HG03342 (cell line): ENCODE measurements at regions not wholly inside any gene's neighbourhood (a gene's known extent, or its start where the extent isn't known, plus 50 kb on each side); places are given as distances from the start of the nearest gene placed in this dataset.

Source experiments
- ATAC-seq: cut with Tn5 transposase; IDR thresholded peaks from one replicate; pipeline ENCODE4 v1.9.1; 2021; ENCODE audit warnings: mild to moderate bottlenecking, moderate library complexity; ENCODE audit not compliant: unreplicated experiment

DNA sequence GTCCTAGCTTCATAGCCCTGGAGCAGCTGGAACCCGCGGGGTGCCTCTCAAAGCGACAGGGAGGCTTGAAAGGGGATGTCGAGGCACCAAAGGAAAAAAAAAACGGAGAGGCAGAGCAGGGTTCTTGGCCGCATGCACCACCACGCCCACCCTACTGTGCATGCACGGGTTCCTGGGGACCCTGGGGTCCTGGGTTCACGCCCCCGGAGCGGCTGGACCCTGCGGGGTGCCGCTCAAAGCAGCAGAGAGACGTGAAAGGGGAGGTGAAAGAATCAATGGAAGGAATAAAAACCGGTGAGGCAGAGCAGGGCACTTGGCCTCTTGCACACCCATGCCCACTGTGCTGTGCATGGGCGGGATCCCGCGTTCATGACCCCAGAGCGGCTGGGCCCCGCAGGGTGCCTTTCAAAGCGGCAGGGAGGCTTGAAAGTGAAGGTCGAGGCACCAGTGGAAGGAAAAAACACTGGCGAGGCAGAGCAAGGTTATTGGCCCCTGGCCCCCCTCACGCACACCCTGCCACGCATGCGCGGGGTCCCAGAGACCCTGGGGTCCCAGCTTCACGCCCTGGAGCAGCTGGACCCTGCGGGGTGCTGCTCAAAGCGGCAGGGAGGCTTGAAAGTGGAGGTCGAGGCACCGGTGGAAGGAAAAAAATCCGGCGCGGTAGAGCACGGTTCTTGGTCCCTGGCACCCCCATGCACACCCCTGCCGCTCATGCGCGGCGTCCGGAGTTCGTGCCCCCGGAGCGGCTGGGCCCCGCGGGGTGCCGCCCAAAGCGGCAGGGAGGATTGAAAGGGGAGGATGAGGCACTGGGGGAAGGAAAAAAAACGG, 318.5 kb downstream of the ALG10 start:
- ATAC-seq = no peak

- no peak for ATAC-seq
Observed at GRCh38 chr12:34341362-34341733, 319.1 kb downstream of the ALG10 start.

GRCh38 chr12:34342048-34342447, 319.8 kb downstream of the ALG10 start:
- no peak for ATAC-seq

DNA sequence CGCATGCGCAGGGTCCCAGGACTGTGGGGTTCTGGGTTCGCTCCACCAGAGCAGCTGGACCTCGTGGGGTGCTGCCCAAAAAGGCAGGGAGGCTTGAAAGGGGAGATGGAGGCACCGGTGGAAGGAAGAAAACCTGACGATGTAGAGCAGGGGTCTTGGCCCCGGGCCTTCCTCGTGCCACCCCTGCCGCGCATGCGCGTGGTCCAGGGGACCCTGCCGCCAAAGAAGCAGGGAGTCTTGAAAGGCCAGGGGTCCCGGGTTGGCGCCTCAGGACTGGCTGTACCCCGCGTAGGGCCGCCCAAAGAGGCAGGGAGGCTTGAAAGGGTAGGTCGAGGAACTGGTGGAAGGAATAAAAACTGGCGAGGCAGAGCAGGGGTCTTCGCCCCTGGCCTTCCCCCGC, 321.0 kb downstream of the ALG10 start:
- no peak for ATAC-seq

DNA sequence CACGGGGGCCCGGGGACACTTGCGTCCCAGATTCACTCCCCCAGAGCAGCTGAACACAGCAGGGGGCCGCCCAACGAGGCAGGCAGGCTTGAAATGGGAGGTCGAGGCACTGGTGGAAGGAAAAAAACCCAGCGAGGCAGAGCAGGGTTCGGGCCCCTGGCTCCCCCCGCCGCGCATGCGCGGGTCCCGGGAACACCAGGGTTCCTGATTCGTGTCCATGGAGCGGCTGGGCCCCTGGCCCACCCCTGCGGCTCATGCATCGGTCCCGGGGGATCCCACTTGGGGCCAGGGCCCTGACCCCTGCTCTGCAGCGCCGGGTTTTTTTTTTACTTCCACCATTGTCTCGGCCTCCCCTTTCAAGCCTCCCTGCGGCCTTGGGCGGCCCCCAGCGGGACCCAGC, 321.5 kb downstream of the ALG10 start:
- no peak for ATAC-seq

DNA sequence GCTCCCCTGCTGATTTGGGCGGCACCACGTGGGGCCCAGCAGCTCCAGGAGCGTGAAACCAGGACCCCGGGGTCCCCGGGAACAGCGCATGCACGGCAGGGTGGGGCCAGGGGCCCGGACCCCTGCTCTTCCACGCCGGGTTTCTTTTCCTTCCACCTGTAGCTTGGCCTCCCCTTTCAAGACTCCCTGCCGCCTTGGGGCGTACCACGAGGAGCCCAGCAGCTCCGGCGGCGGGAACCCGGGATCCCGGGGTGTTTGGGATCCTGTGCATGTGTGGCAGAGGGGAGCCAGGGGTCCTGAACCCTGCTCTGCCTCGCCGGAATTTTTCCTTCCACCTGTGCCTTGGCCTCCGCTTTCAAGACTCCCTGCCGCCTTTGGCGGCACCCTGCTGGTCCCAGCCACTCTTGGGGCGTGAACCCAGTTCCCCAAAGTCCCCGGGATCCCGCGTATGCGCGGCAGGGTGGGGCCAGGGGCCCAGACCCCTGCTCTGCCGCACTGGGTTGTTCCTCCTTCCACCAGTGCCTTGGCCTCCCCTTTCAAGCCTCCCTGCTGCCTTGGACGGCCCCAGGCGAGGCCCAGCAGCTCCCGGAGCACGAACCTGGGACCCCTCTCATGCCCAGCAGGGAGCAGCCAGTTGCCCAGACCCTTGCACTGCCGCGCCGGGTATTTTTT, 322.7 kb downstream of the ALG10 start:
- ATAC-seq = no peak

- no peak for ATAC-seq
Observed at GRCh38 chr12:34345801-34346200, 323.5 kb downstream of the ALG10 start.

GRCh38 chr12:34346372-34347034, 324.2 kb downstream of the ALG10 start:
- no peak for ATAC-seq

- no peak for ATAC-seq
Observed at GRCh38 chr12:34347367-34347766, 325.1 kb downstream of the ALG10 start.

DNA sequence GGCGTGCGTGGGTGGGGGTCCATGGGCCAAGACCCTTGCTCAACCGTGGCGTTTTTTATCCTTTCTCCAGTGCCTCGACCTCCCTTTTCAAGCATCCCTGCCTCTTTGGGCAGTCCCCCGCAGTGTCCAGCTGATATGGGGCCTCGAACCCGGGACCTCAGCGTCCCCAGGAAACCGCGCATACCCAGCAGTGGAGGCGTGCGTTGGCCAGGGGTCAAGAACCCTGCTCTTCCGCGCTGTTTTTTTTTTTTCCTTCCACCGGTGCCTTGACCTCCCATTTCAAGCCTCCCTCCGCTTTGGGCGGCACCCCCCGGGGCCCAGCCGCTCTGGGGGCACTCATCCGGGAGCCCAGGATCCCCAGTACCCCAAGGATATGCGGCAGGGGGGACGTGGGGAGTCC, 325.8 kb downstream of the ALG10 start:
- no peak for ATAC-seq

DNA sequence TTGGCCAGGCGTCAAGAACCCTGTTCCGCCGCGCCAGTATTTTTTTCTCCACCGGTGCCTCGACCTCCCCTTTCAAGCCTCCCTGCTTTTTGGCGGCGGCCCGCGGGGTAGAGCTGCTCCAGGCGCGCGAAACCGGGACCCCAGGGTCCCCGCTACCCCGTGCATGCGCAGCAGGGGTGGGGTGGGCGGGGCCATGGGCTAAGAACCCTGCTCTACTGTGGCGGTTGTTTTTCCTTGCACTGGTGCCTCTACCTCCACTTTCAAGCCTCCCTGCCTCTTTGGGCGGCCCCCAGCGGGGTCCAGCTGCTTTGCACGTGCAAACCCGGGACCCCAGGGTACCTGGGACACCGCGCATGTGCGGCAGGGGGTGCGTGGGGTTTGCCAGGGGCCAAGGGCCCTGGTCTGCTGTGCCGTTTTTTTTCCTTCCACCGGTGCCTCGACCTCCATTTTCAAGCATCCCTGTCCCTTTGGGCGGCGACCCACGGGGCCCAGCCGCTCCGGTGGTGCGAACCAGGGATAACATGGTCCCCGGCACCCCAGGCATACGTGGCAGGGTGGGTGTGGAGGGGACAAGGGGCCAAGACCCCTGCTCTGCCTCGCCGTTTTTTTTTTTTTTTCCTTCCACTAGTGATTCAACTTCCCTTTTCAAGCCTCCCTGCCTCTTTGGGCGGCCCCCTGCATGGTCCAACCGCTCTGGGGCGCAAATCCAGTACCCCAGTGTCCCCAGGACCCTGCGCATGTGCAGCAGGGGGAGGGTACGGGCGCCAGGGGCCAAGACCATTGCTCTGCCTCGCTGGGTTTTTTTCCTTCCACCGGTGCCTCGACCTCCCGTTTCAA, 326.8 kb downstream of the ALG10 start:
- no peak for ATAC-seq

DNA sequence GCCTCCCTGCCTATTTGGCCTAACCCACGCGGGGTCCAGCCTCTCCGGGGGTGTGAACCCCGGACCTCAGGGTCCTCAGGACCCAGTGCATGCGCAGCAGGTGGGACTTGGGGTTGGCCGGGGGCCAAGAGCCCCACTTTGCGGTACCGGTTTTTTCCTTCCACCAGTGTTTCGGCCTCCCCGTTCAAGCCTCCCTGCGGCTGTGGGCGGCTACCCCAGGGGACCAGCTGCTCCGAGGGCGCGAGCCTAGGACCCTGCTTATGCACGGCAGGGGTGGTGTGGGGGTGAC, 327.3 kb downstream of the ALG10 start:
- ATAC-seq = no peak

DNA sequence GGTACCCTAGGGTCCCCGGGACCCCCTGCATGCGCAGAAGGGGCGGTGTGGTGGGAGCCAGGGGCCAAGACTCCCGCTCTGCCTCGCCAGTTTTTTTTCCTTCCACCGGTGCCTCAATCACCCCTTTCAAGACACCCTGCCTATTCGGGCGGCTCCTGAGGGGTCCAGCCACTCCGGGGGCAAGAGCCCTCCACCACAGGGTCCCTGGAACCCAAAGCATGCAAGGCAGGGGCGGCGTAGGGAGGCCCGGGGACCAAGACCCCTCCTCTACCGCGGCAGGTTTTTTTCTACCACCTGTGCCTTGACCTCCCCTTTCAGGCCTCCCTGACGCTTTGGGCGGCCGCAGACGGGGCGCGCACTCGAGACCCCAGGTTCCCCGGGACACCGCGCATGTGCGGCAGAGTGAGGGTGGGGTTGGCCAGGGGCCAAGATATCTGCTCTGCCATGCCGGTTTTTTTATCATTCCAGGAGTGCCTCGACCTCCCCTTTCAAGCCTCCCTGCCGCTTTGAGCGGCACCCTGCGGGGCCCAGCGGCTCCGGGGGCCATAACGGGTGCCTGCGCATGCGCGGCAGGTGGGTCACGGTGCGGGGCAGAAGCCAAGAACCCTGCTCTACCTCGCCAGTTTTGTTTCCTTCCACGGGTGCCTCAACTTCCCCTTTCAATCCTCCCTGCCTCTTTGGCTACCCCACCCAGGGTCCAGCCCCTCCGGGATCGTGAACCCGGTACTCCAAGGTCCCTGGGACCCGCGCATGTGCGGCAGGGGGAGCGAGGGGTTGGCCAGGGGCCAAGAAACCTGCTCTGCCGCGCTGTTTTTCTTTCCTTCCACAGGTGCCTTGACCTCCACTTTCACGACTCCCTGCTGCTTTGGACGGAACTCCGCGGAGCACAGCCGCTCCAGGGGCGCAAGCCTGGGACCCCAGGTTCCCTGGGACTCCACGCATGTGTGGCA, 328.1 kb downstream of the ALG10 start:
- ATAC-seq = no peak

GRCh38 chr12:34352098-34352497, 329.8 kb downstream of the ALG10 start:
- ATAC-seq = no peak

GRCh38 chr12:34354239-34355200, 332.2 kb downstream of the ALG10 start:
- ATAC-seq = no peak

DNA sequence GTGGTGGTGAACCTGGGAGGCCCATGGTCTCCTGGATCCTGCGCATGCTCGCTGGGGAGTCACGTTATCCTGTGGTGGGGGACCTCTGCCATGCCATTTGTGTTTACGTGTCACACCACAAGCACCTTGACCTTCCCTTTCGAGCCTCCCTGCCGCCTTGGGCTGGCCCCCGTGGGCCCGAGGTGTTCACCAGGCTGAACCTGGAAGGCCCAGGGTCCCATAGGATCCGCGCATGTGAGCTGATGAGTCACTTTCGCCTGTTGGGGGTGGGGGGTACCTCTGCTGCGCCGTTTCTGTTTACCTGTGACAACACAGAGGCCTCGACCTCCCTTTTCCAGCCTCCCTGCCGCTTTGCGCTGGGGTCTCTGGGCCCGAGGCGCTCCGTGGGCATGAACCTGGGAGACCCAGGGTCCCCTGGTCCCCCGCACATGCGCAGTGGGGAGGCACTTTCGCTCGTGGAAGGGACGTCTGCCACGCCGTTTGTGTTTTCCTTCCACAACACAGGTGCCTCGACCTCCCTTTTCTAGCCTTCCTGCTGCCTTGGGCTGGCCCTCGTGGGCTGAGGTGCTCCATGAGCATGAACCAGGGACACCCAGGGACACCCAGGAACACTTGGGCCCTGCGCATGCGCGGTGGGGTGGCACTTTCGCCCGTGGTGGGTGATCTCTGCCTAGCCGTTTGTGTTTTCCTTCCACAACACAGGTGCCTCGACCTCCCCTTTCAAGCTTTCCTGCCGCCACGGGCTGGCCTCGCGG, 334.1 kb downstream of the ALG10 start:
- ATAC-seq = no peak

- ATAC-seq = no peak
Observed at GRCh38 chr12:34357791-34358190, 335.5 kb downstream of the ALG10 start.

- ATAC-seq = no peak
Observed at GRCh38 chr12:34358198-34358597, 335.9 kb downstream of the ALG10 start.
